H9 (cell line): ENCODE measurements at regions not wholly inside any gene's neighbourhood (a gene's known extent, or its start where the extent isn't known, plus 50 kb on each side); places are given as distances from the start of the nearest gene placed in this dataset.

Source experiments
- DNase-seq: peaks from one replicate; pipeline ENCODE4 v3.0.0-alpha.2; 2017
- H2AFZ ChIP-seq: one replicate; pipeline ENCODE4 v1.6.1; 2013; ENCODE audit warnings: mild to moderate bottlenecking, low read length, control low read depth, moderate library complexity
- H2AK5ac ChIP-seq: 2 replicates; pipeline ENCODE4 v1.6.1; 2013; ENCODE audit warnings: low read length, control low read depth, mixed read lengths; ENCODE audit not compliant: insufficient read length
- H2BK120ac ChIP-seq: one replicate; pipeline ENCODE4 v1.6.1; 2013; ENCODE audit warnings: low read depth, mild to moderate bottlenecking, low read length, control low read depth, inconsistent platforms; ENCODE audit not compliant: poor library complexity, severe bottlenecking
- H2BK12ac ChIP-seq: 2 replicates; pipeline ENCODE4 v1.6.1; 2013; ENCODE audit warnings: low read length, control low read depth, mixed read lengths, low read depth; ENCODE audit not compliant: insufficient read length
- H2BK15ac ChIP-seq: 2 replicates; pipeline ENCODE4 v1.6.1; 2013; ENCODE audit warnings: low read depth, low read length, control low read depth
- H2BK20ac ChIP-seq: one replicate; pipeline ENCODE4 v1.6.1; 2013; ENCODE audit warnings: low read depth, mild to moderate bottlenecking, low read length, control low read depth, inconsistent platforms; ENCODE audit not compliant: poor library complexity, severe bottlenecking
- H2BK5ac ChIP-seq: 2 replicates; pipeline ENCODE4 v1.6.1; 2013; ENCODE audit warnings: low read length, control low read depth, mixed read lengths; ENCODE audit not compliant: insufficient read length
- H3K14ac ChIP-seq: 2 replicates; pipeline ENCODE4 v1.6.1; 2013; ENCODE audit warnings: low read length, control low read depth; ENCODE audit not compliant: insufficient read depth
- H3K18ac ChIP-seq: 2 replicates; pipeline ENCODE4 v1.6.1; 2013; ENCODE audit warnings: low read depth, mild to moderate bottlenecking, mixed read lengths, low read length, control low read depth; ENCODE audit not compliant: insufficient read length
- H3K23ac ChIP-seq: 2 replicates; pipeline ENCODE4 v1.6.1; 2013; ENCODE audit warnings: low read length, control low read depth, mixed read lengths, low read depth; ENCODE audit not compliant: insufficient read length
- H3K23me2 ChIP-seq: 2 replicates; pipeline ENCODE4 v1.6.1; 2013; ENCODE audit warnings: low read depth, mild to moderate bottlenecking, mixed read lengths, low read length, control low read depth; ENCODE audit not compliant: insufficient read length, poor library complexity, severe bottlenecking
- H3K27ac ChIP-seq: 2 replicates; pipeline ENCODE4 v1.5.1; 2013; ENCODE audit warnings: low read length, control low read depth, mixed read lengths, low read depth; ENCODE audit not compliant: insufficient read length
- H3K27me3 ChIP-seq: 2 replicates; pipeline ENCODE4 v1.6.1; 2013; ENCODE audit warnings: low read length, control low read depth, inconsistent platforms; ENCODE audit not compliant: insufficient read depth
- H3K4ac ChIP-seq: 2 replicates; pipeline ENCODE4 v1.6.1; 2013; ENCODE audit warnings: low read depth, mild to moderate bottlenecking, control low read depth, inconsistent platforms, low read length, moderate library complexity
- H3K4me1 ChIP-seq: 2 replicates; pipeline ENCODE4 v1.6.1; 2013; ENCODE audit warnings: low read length, control low read depth, inconsistent platforms; ENCODE audit not compliant: insufficient read depth
- H3K4me2 ChIP-seq: 2 replicates; pipeline ENCODE4 v1.6.1; 2013; ENCODE audit warnings: low read length, control low read depth, mixed read lengths; ENCODE audit not compliant: insufficient read length, insufficient read depth
- H3K56ac ChIP-seq: 2 replicates; pipeline ENCODE4 v1.6.1; 2013; ENCODE audit warnings: low read depth, mild to moderate bottlenecking, mixed read lengths, low read length, control low read depth; ENCODE audit not compliant: insufficient read length
- H3K79me1 ChIP-seq: 2 replicates; pipeline ENCODE4 v1.6.1; 2013; ENCODE audit warnings: low read depth, mild to moderate bottlenecking, moderate library complexity, low read length, control low read depth, inconsistent platforms; ENCODE audit not compliant: insufficient read depth, poor library complexity, severe bottlenecking
- H3K79me2 ChIP-seq: 2 replicates; pipeline ENCODE4 v1.6.1; 2013; ENCODE audit warnings: low read length, control low read depth, inconsistent platforms; ENCODE audit not compliant: insufficient read depth
- H3K9ac ChIP-seq: 2 replicates; pipeline ENCODE4 v1.6.1; 2013; ENCODE audit warnings: low read length, control low read depth, mixed read lengths; ENCODE audit not compliant: insufficient read length; ENCODE audit errors: extremely low read depth
- H3K9me3 ChIP-seq: one replicate; pipeline ENCODE4 v1.6.1; 2013; ENCODE audit warnings: low read depth, low read length, inconsistent platforms; ENCODE audit not compliant: control insufficient read depth
- H3T11ph ChIP-seq: one replicate; pipeline ENCODE4 v1.6.1; 2013; ENCODE audit warnings: mild to moderate bottlenecking, low read length, control low read depth, inconsistent platforms
- H4K20me1 ChIP-seq: one replicate; pipeline ENCODE4 v1.6.1; 2013; ENCODE audit not compliant: control insufficient read depth, insufficient read length, insufficient read depth
- H4K5ac ChIP-seq: 2 replicates; pipeline ENCODE4 v1.6.1; 2013; ENCODE audit warnings: low read depth, mild to moderate bottlenecking, mixed read lengths, low read length, control low read depth; ENCODE audit not compliant: insufficient read length
- H4K8ac ChIP-seq: replicated peaks from 2 replicates; pipeline ENCODE4 v1.6.1; 2013; ENCODE audit warnings: low read length, control low read depth, mixed read lengths, low read depth; ENCODE audit not compliant: insufficient read length
- H4K91ac ChIP-seq: 2 replicates; pipeline ENCODE4 v1.6.1; 2013; ENCODE audit warnings: low read depth, mild to moderate bottlenecking, moderate library complexity, mixed read lengths, low read length, control low read depth; ENCODE audit not compliant: insufficient read length
- H3K27ac Mint-ChIP-seq, 3 experiments: 2 replicates in 2 of 3; 3 replicates in 1 of 3; pipeline ENCODE4 v1.8.0; 2020 to 2021; ENCODE audit warnings: mixed read lengths in 3 of 3, mild to moderate bottlenecking in 1 of 3, moderate library complexity in 1 of 3
- H3K27me3 Mint-ChIP-seq: 2 replicates; pipeline ENCODE4 v1.8.0; 2021; ENCODE audit warnings: low read depth, mild to moderate bottlenecking, moderate library complexity, mixed read lengths
- H3K36me3 Mint-ChIP-seq, 3 experiments: 2 replicates in 2 of 3; 3 replicates in 1 of 3; pipeline ENCODE4 v1.8.0; 2020 to 2021; ENCODE audit warnings: low read depth in 3 of 3, mixed read lengths in 3 of 3; ENCODE audit not compliant: insufficient read depth in 1 of 3
- H3K4me1 Mint-ChIP-seq, 2 experiments: 2 replicates each; pipeline ENCODE4 v1.8.0; 2020; ENCODE audit warnings: mixed read lengths in 2 of 2
- H3K4me3 Mint-ChIP-seq, 2 experiments: 2 replicates in 1 of 2; 3 replicates in 1 of 2; pipeline ENCODE4 v1.8.0; 2020 to 2021; ENCODE audit warnings: mild to moderate bottlenecking in 2 of 2, mixed read lengths in 2 of 2, moderate library complexity in 1 of 2
- H3K9me3 Mint-ChIP-seq, 2 experiments: 2 replicates in 1 of 2; 3 replicates in 1 of 2; pipeline ENCODE4 v1.8.0; 2020; ENCODE audit warnings: mild to moderate bottlenecking in 2 of 2, mixed read lengths in 2 of 2, moderate library complexity in 1 of 2
- CTCF ChIP-seq: fragments of 200-600 bp; sonication (generic); conservative IDR thresholded peaks from 3 replicates; pipeline ENCODE4 v1.8.0; 2021; ENCODE audit warnings: antibody characterized with exemption, mild to moderate bottlenecking
- WGBS: extraction: QIAGEN DNeasy Blood & Tissue Kit; methylation state at CpG from one replicate; pipeline ENCODE4 v1.1.7; 2013; ENCODE audit warnings: missing lambda C conversion rate, low lambda C conversion rate, mixed read lengths; ENCODE audit not compliant: insufficient read length; ENCODE audit errors: extremely low coverage; 5-methylcytosine and 5-hydroxymethylcytosine counted together

- Histone ChIP-seq H3K56ac (no peak overlapping the region), H3K9ac (no peak overlapping the region), H3K23ac (no peak overlapping the region), H3K4ac (no peak overlapping the region), H2AK5ac (no peak overlapping the region), H3K9me3 (no peaks in the 10 kb centered on the region), H2BK120ac (no peak overlapping the region), H3K23me2 (no peaks in the 10 kb centered on the region), H2BK15ac (no peak overlapping the region), H3T11ph (no peak overlapping the region), H3K14ac (no peak overlapping the region), H3K27me3 (no peaks in the 10 kb centered on the region), H2AFZ (no peak overlapping the region), H4K5ac (no peak overlapping the region), H2BK12ac (no peak overlapping the region), H2BK20ac (no peak overlapping the region), H4K8ac (no peak overlapping the region), H3K4me1 (peaks cover 9% of the 10 kb centered on the region), H2BK5ac (no peak overlapping the region), H4K20me1 (no peaks in the 10 kb centered on the region), H3K79me2 (no peaks in the 10 kb centered on the region), H3K18ac (no peak overlapping the region), H3K4me2 (no peak overlapping the region), H3K79me1 (no peaks in the 10 kb centered on the region), H4K91ac (no peak overlapping the region), H3K27ac (no peak overlapping the region)
- no peaks in the 10 kb centered on the region for H3K36me3 Mint-ChIP-seq
- no peak overlapping the region for H3K4me3 Mint-ChIP-seq
- no peaks in the 10 kb centered on the region; a peak in 1 of 5 replicates for H3K9me3 Mint-ChIP-seq
- WGBS = no CpG with 5 or more reads among the region's 4 CpGs
- TF ChIP-seq CTCF = no peak
- H3K4me1 Mint-ChIP-seq = peaks cover 44 to 46% of the 10 kb centered on the region in 2 experiments
- H3K27ac Mint-ChIP-seq = no peak overlapping the region; a peak in 1 of 7 replicates
- no peak for DNase-seq
- H3K27me3 Mint-ChIP-seq = no peaks in the 10 kb centered on the region
Observed at GRCh38 chr1:199687321-199687720, 340.2 kb upstream of the NR5A2 start.
